Smooth muscle cell (in vitro differentiated cells): ENCODE measurements at regions not wholly inside any gene's neighbourhood (a gene's known extent, or its start where the extent isn't known, plus 50 kb on each side); places are given as distances from the start of the nearest gene placed in this dataset.

ENCODE experiments used
- DNase-seq: peaks from one replicate; lab custom pipeline; 2025; ENCODE audit not compliant: unreplicated experiment; lab: John Stamatoyannopoulos, UW
- H2AFZ ChIP-seq: fragments of 200-600 bp; sonication (generic); 2 replicates; pipeline ENCODE4 v1.6.0; 2016; ENCODE audit warnings: antibody characterized with exemption, low read depth, mild to moderate bottlenecking
- H3F3A ChIP-seq: fragments of 200-600 bp; sonication (generic); 2 replicates; pipeline ENCODE4 v1.6.0; 2017; ENCODE audit warnings: antibody characterized with exemption, low read depth
- H3K27ac ChIP-seq: fragments of 200-600 bp; sonication (generic); 2 replicates; pipeline ENCODE4 v1.5.1; 2016; ENCODE audit warnings: low read depth, mild to moderate bottlenecking
- H3K27me3 ChIP-seq: fragments of 200-600 bp; sonication (generic); 2 replicates; pipeline ENCODE4 v1.6.1; 2016; ENCODE audit warnings: low read depth, mild to moderate bottlenecking
- H3K36me3 ChIP-seq: fragments of 200-600 bp; sonication (generic); 2 replicates; pipeline ENCODE4 v1.5.1; 2016; ENCODE audit warnings: low read depth
- H3K4me1 ChIP-seq: fragments of 200-600 bp; sonication (generic); 2 replicates; pipeline ENCODE4 v1.5.1; 2016; ENCODE audit warnings: low read depth
- H3K4me2 ChIP-seq: fragments of 200-600 bp; sonication (generic); 2 replicates; pipeline ENCODE4 v1.6.0; 2016; ENCODE audit warnings: mild to moderate bottlenecking
- H3K4me3 ChIP-seq: fragments of 200-600 bp; sonication (generic); 2 replicates; pipeline ENCODE4 v1.5.1; 2016; ENCODE audit warnings: mild to moderate bottlenecking
- H3K79me2 ChIP-seq: fragments of 200-600 bp; sonication (generic); 2 replicates; pipeline ENCODE4 v1.6.0; 2016; ENCODE audit warnings: low read depth, mild to moderate bottlenecking
- H3K9ac ChIP-seq: fragments of 200-600 bp; sonication (generic); 2 replicates; pipeline ENCODE4 v1.6.0; 2016; ENCODE audit warnings: low read depth
- H3K9me3 ChIP-seq: fragments of 200-600 bp; sonication (generic); replicated peaks from 2 replicates; pipeline ENCODE4 v1.5.1; 2016; ENCODE audit warnings: low read depth
- H4K20me1 ChIP-seq: fragments of 200-600 bp; sonication (generic); 2 replicates; pipeline ENCODE4 v1.6.0; 2016; ENCODE audit warnings: low read depth
- WGBS: methylation state at CpG from one replicate; pipeline ENCODE4 v1.1.7; 2016; ENCODE audit warnings: low lambda C conversion rate; 5-methylcytosine and 5-hydroxymethylcytosine counted together
- TF ChIP-seq, protein P1 (sequence below): fragments of 200-600 bp; sonication (generic); IDR thresholded peaks from 2 replicates; pipeline ENCODE4 v1.5.1; 2017; ENCODE audit warnings: borderline replicate concordance, mild to moderate bottlenecking, antibody characterized with exemption; ENCODE audit not compliant: insufficient read depth, poor library complexity, severe bottlenecking

DNA sequence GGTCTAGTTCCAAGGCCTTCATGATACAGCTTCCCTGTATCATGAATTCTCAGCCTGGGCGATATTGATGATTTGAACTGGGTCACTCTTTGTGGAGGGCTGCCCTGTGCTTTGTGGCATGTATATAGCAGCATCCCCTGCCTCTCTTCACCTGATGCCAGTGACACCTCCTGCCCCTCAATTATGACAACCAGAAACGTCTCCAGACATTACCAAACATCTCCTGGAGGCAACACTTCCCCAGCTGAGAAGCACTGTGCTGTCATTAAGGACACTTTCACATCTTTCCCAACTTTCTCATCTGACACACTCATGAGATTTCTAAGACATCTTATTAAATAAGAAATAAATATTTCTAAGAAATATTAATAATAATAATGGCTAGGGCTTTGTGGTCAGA lies 315.3 kb downstream of the BCL11B start:
- Histone ChIP-seq H3K4me1 (no peaks in the 10 kb centered on the region), H3K9ac (no peak overlapping the region), H3K4me3 (no peak overlapping the region), H3K79me2 (no peaks in the 10 kb centered on the region), H3K9me3 (no peaks in the 10 kb centered on the region), H2AFZ (no peak overlapping the region), H3F3A (no peaks in the 10 kb centered on the region), H3K36me3 (no peaks in the 10 kb centered on the region), H3K27me3 (no peaks in the 10 kb centered on the region), H3K27ac (peak overlapping the region; percentile 57), H4K20me1 (no peaks in the 10 kb centered on the region), H3K4me2 (no peak overlapping the region)
- no peak for DNase-seq
- 82% methylated on average over 2 of the region's 2 CpGs for WGBS
- TF ChIP-seq, protein P1, sequence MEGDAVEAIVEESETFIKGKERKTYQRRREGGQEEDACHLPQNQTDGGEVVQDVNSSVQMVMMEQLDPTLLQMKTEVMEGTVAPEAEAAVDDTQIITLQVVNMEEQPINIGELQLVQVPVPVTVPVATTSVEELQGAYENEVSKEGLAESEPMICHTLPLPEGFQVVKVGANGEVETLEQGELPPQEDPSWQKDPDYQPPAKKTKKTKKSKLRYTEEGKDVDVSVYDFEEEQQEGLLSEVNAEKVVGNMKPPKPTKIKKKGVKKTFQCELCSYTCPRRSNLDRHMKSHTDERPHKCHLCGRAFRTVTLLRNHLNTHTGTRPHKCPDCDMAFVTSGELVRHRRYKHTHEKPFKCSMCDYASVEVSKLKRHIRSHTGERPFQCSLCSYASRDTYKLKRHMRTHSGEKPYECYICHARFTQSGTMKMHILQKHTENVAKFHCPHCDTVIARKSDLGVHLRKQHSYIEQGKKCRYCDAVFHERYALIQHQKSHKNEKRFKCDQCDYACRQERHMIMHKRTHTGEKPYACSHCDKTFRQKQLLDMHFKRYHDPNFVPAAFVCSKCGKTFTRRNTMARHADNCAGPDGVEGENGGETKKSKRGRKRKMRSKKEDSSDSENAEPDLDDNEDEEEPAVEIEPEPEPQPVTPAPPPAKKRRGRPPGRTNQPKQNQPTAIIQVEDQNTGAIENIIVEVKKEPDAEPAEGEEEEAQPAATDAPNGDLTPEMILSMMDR = no peak

DNA sequence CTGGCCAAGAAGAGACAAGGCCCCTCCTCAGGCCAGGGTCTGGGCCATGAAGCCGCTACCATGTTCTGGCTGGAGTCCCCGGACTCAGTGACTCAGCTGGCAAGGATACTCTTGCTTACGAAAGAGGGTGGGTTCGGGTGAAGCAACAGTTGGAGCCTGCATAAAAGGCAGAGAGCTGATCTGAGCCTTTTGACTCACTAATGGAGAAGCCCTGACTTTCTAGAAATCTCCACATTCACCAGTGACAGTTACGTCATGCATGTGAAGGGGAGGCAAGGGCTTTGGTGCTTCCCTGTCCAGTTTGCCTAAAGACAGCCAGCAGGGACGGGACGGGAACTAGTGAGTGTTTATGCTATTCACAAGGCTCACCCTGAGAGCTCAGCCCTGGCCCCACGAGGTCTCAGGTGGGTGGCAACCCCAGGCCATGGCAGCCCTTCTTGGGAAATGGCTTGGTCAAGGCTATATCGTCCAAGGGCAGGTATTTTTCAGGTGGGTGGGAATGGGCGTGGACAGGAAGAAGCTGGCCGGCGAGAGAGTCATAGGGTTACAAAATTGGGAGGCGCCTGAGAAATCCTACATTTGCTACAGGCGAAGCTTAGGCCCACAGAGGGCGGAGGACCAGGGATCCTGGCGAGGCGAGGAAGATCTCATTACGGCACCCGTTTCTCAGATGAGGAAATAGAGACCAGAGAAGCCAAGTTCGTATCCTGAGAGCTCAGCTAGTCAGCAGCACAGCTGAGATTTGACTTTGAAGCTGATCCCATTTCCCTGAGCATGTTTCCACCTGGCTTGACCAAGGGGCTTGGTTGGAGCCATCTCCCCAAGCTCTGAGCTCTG lies 314.6 kb downstream of the BCL11B start:
- H2AFZ ChIP-seq = no peak overlapping the region
- H3K4me1 ChIP-seq = no peaks in the 10 kb centered on the region
- no peaks in the 10 kb centered on the region for H3K27me3 ChIP-seq
- no peaks in the 10 kb centered on the region for H3F3A ChIP-seq
- H3K79me2 ChIP-seq = no peaks in the 10 kb centered on the region
- H3K9me3 ChIP-seq = no peaks in the 10 kb centered on the region
- H4K20me1 ChIP-seq = no peaks in the 10 kb centered on the region
- H3K9ac ChIP-seq = no peak overlapping the region
- WGBS = 58% methylated on average over 20 of the region's 20 CpGs
- TF ChIP-seq, protein P1 = no peak
- peak overlapping the region; percentile 18 for H3K4me2 ChIP-seq
- no peaks in the 10 kb centered on the region for H3K36me3 ChIP-seq
- peak overlapping the region; percentile 57 for H3K27ac ChIP-seq
- peak; percentile 15 for DNase-seq
- H3K4me3 ChIP-seq = no peak overlapping the region

DNA sequence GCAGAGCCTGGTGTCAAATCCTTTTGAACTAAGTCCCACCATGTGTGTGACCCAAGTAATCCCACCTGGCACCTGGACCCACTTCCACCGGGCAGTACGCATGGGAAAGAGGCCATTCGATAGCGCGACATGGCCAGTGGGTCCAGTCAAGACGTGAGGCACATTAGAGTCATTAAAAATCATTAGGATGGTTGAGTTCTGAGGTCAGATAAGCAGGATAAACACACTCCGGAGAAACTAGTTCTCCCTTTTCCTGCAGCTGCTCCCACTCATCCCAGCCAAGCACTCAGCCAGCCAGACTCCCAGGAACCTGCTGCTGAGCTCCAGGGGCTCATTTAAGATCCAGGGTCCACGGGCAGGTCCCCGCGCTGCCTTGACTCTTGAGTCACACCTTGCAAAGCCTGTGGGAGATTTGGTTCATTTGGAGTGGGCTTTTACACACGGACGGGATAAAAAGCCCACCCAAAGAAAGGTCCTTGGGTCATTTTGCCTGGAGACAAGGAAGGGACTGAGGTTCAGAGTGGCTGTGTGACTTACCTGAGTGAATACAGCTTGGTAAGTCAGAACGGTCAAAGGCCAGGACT lies 313.9 kb downstream of the BCL11B start:
- no peaks in the 10 kb centered on the region for H4K20me1 ChIP-seq
- no peak overlapping the region for H3K4me3 ChIP-seq
- H3K27me3 ChIP-seq = no peaks in the 10 kb centered on the region
- H2AFZ ChIP-seq = no peak overlapping the region
- DNase-seq = no peak
- 56% methylated on average over 13 of the region's 13 CpGs for WGBS
- no peaks in the 10 kb centered on the region for H3K9me3 ChIP-seq
- TF ChIP-seq, protein P1 = no peak
- H3K79me2 ChIP-seq = no peaks in the 10 kb centered on the region
- no peaks in the 10 kb centered on the region for H3K36me3 ChIP-seq
- peak overlapping the region; percentile 18 for H3K4me2 ChIP-seq
- H3K4me1 ChIP-seq = no peaks in the 10 kb centered on the region
- H3F3A ChIP-seq = no peaks in the 10 kb centered on the region
- H3K27ac ChIP-seq = peak overlapping the region; percentile 57
- no peak overlapping the region for H3K9ac ChIP-seq
